Neural crest cell (in vitro differentiated cells): ENCODE measurements at regions not wholly inside any gene's neighbourhood (a gene's known extent, or its start where the extent isn't known, plus 50 kb on each side); places are given as distances from the start of the nearest gene placed in this dataset.
A peak's percentile ranks its signal among the peaks of the same experiment; 100 is the strongest.

Experiments used
- DNase-seq: peaks from one replicate; pipeline ENCODE4 v3.0.0; 2021; ENCODE audit warnings: low read depth, mixed read lengths, low spot score
- H3K27ac Mint-ChIP-seq: one replicate; pipeline ENCODE4 v1.8.0; 2021; ENCODE audit warnings: mild to moderate bottlenecking, mixed read lengths; ENCODE audit not compliant: unreplicated experiment
- H3K27me3 Mint-ChIP-seq: 2 replicates; pipeline ENCODE4 v1.8.0; 2021; ENCODE audit warnings: low read depth, mild to moderate bottlenecking, mixed read lengths
- H3K36me3 Mint-ChIP-seq: 2 replicates; pipeline ENCODE4 v1.8.0; 2021; ENCODE audit warnings: low read depth, mild to moderate bottlenecking, mixed read lengths
- H3K4me1 Mint-ChIP-seq: 2 replicates; pipeline ENCODE4 v1.8.0; 2021; ENCODE audit warnings: mixed read lengths
- H3K4me3 Mint-ChIP-seq: one replicate; pipeline ENCODE4 v1.8.0; 2021; ENCODE audit warnings: mild to moderate bottlenecking, mixed read lengths
- H3K9me3 Mint-ChIP-seq: 2 replicates; pipeline ENCODE4 v1.8.0; 2021; ENCODE audit warnings: mixed read lengths
- CTCF ChIP-seq: fragments of 200-600 bp; sonication (generic); conservative IDR thresholded peaks from 2 replicates; pipeline ENCODE4 v1.5.0; 2021; ENCODE audit warnings: antibody characterized with exemption, mild to moderate bottlenecking

DNA sequence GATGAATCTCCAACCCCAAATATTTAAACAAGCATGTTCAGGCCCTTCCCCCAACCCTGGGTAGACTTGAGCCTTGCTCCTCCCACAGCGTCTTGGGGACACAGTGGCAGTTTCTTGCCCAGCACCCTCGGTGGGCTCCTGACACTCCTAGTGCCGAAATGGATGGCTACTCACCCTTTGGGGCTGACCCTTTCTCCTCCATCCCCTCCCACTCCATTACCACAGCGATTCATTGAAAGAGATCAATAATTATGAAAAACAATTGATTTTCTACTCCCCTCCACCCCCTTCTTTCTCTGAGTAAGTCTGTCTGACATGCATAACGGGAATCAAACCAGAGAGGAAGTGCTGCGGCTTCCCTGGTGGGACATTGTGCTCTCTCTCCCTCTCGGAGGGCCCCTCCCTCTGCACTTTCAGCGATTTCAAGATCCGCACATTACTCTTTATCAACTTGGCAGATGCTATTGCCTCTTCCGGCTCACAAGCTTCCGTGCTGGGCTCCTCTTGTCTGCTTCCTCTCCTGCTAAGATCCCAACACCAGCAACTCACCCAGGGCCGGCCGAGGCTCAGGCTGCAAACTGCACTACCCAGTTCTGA, 79.0 kb upstream of the PLXNA4 start:
- H3K4me3 Mint-ChIP-seq: peak overlapping the region; percentile 10
- no peak for DNase-seq
- H3K27ac Mint-ChIP-seq: peak overlapping the region; percentile 86
- H3K36me3 Mint-ChIP-seq: no peaks in the 10 kb centered on the region
- no peaks in the 10 kb centered on the region for H3K27me3 Mint-ChIP-seq
- H3K9me3 Mint-ChIP-seq: no peaks in the 10 kb centered on the region
- H3K4me1 Mint-ChIP-seq: peaks cover 13% of the 10 kb centered on the region
- no peak for TF ChIP-seq CTCF

- peak; percentile 51 for TF ChIP-seq CTCF
- H3K36me3 Mint-ChIP-seq: no peaks in the 10 kb centered on the region
- H3K9me3 Mint-ChIP-seq: no peaks in the 10 kb centered on the region
- H3K27ac Mint-ChIP-seq: no peak overlapping the region
- H3K4me3 Mint-ChIP-seq: no peak overlapping the region
- H3K4me1 Mint-ChIP-seq: peaks cover 13% of the 10 kb centered on the region
- no peak for DNase-seq
- H3K27me3 Mint-ChIP-seq: no peaks in the 10 kb centered on the region
Measured at GRCh38 chr7:132654150-132654549, 77.9 kb upstream of the PLXNA4 start.

GRCh38 chr7:132653366-132653930, 77.2 kb upstream of the PLXNA4 start:
- H3K4me1 Mint-ChIP-seq: peaks cover 13% of the 10 kb centered on the region

DNA sequence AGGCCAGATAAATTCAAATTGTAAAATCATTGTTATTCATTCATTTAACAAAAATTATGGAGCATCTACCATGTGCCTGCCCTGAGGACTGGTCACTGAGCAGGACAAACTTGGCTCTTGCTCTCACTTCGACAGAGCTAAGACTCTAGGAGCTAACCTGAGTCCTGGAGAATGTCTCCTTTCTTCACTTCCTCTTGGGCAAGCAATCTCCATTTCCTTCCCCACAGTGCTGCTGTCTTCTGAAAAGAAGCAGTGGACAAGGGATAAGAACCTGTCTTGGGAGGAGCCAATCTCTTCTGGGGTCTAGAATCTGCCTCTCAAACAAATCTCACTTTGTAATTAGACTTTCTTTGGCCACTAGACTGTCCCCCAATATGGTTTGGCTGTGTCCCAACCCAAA, 76.2 kb upstream of the PLXNA4 start:
- no peak for DNase-seq
- no peaks in the 10 kb centered on the region for H3K9me3 Mint-ChIP-seq
- TF ChIP-seq CTCF: no peak
- H3K27me3 Mint-ChIP-seq: no peaks in the 10 kb centered on the region
- H3K4me3 Mint-ChIP-seq: no peak overlapping the region
- H3K36me3 Mint-ChIP-seq: no peaks in the 10 kb centered on the region
- peaks cover 13% of the 10 kb centered on the region for H3K4me1 Mint-ChIP-seq
- H3K27ac Mint-ChIP-seq: no peak overlapping the region

More at GRCh38 chr7:132653366-132653930, 77.2 kb upstream of the PLXNA4 start:
- TF ChIP-seq CTCF: no peak
- no peak for DNase-seq
- no peaks in the 10 kb centered on the region for H3K9me3 Mint-ChIP-seq
- no peaks in the 10 kb centered on the region for H3K36me3 Mint-ChIP-seq
- no peaks in the 10 kb centered on the region for H3K27me3 Mint-ChIP-seq
- H3K27ac Mint-ChIP-seq: no peak overlapping the region
- no peak overlapping the region for H3K4me3 Mint-ChIP-seq

DNA sequence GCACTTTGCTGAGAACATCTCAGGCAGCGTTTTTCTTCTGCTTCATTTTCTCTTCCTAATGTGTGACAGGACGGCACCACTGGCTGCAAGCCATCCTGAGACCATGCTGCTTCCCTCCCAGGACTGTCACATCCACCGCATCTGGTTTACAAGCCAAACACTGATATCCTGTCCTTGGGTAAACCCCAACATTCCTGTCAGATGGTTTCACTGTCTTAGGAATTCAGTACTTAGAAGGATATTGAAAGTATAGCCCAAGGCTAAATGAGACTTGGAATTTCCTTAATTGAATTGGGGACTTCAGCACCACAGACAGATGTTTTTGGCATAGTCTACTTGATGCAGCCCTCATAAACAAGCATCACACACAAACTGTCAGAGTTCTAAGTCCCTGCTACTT, 74.2 kb upstream of the PLXNA4 start:
- Mint-ChIP-seq H3K9me3 (no peaks in the 10 kb centered on the region), H3K4me1 (peaks cover 13% of the 10 kb centered on the region), H3K4me3 (no peak overlapping the region), H3K36me3 (no peaks in the 10 kb centered on the region), H3K27me3 (no peaks in the 10 kb centered on the region), H3K27ac (no peak overlapping the region)
- no peak for DNase-seq
- no peak for TF ChIP-seq CTCF
